ENCODE measurements at regions not wholly inside any gene's neighbourhood (a gene's known extent, or its start where the extent isn't known, plus 50 kb on each side); places are given as distances from the start of the nearest gene placed in this dataset.

- TF ChIP-seq, protein P1, sequence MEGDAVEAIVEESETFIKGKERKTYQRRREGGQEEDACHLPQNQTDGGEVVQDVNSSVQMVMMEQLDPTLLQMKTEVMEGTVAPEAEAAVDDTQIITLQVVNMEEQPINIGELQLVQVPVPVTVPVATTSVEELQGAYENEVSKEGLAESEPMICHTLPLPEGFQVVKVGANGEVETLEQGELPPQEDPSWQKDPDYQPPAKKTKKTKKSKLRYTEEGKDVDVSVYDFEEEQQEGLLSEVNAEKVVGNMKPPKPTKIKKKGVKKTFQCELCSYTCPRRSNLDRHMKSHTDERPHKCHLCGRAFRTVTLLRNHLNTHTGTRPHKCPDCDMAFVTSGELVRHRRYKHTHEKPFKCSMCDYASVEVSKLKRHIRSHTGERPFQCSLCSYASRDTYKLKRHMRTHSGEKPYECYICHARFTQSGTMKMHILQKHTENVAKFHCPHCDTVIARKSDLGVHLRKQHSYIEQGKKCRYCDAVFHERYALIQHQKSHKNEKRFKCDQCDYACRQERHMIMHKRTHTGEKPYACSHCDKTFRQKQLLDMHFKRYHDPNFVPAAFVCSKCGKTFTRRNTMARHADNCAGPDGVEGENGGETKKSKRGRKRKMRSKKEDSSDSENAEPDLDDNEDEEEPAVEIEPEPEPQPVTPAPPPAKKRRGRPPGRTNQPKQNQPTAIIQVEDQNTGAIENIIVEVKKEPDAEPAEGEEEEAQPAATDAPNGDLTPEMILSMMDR (conservative IDR thresholded peaks at IDR 0.05; ENCODE audit: control insufficient read depth, insufficient read depth, low read depth, low read length): no peak
- no peak for DNase-seq (ENCODE audit: low read depth)
Observed at GRCh38 chr2:60033325-60033724, 520.1 kb downstream of the BCL11A start.

DNA sequence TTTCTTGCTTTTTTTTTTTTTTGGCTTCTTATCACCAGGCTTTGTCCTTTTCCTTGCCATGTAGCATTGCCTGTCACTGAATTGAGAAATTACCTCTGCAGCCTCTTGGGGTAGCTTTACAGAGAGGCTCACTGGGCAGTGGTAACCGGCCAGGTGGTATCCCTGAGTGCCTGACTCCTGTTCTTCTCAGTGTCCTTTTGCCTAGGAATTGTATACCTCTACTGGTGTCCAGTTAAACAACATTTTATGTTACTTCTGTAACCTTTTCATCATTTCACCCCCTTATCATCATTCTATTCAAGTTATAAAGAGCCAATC is 523.9 kb downstream of the BCL11A start:
- H3K4me3 ChIP-seq (ENCODE audit: control insufficient read depth, low read depth, low read length): no peak overlapping the region
- no peak for DNase-seq (ENCODE audit: low read depth)
- TF ChIP-seq, protein P1 (conservative IDR thresholded peaks at IDR 0.05; ENCODE audit: control insufficient read depth, insufficient read depth, low read depth, low read length): no peak

More at GRCh38 chr2:60033325-60033724, 520.1 kb downstream of the BCL11A start:
- H3K4me3 ChIP-seq (ENCODE audit: control insufficient read depth, low read depth, low read length): no peak overlapping the region

DNA sequence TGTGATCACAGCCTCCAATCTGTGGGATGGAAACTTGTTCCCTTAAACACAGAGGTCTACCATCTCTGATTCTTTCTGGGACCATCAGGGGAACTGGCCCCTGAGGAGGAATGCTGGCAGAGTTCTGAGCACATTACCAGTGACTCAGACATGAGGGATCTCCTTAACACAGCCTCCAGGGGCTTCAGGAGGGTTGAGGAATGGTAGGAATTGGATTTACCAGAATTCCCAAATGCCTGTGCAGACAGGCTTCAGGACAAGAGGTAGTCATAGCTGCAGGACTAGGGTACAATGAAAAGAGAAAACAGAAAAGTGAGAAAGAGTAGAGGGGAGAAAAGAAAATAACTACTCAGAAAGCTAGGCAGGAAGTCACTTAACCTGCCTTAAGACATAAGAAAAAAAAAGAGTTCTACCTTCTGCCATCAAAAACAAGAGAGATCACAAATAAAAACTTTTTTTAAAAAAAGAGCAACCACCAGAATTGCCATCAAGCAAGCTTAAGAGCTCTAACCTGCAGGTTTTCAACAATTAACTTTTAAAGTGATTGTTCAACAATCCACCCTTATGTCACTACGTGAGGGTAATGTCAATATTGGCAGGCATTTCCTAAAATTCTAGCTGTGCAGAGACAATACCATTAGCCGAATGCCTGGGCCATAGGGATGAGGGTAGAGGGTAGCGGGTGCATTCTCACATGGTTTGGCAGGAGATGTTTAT is 524.4 kb downstream of the BCL11A start:
- no peak overlapping the region for H3K4me3 ChIP-seq (ENCODE audit: control insufficient read depth, low read depth, low read length)
- no peak for DNase-seq (ENCODE audit: low read depth)
- TF ChIP-seq, protein P1 (conservative IDR thresholded peaks at IDR 0.05; ENCODE audit: control insufficient read depth, insufficient read depth, low read depth, low read length): no peak

- TF ChIP-seq, protein P1 (conservative IDR thresholded peaks at IDR 0.05; ENCODE audit: control insufficient read depth, insufficient read depth, low read depth, low read length): no peak
- H3K4me3 ChIP-seq (ENCODE audit: control insufficient read depth, low read depth, low read length): no peak overlapping the region
- DNase-seq (ENCODE audit: low read depth): no peak
Observed at GRCh38 chr2:60025496-60025895, 528.0 kb downstream of the BCL11A start.

DNA sequence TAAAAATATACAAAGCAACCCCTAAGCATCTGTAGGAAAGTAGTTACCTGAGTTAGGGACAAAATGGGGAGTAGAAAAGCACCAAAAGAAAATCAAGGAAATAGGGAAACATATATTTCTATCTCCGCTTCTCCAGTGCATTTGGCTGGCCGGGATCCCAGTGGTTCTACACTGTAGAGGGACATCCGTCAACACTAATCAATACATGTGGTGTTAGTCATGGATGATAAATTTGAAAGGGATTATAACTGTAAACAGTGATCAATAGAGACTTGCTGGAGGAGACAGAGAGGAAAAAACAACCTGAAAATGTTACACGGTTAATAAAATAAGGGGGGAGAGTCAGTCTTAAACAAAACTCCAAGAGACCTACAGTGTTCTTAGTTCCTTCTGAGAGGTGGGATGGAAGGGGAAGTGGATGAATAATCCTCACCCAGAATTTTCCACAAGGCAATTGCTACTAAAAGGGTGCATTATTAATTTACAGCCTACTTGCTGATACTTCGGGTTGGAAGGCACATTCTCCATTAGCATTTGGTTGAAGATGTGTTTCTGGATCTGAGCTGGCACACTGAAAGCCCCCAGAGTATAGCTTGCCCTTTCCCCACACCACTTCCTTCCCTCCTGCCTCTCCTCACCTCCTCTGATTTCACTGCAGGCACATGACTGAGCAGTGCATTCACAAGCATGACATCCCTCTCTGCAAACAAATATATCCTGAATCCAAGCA is 530.0 kb downstream of the BCL11A start:
- TF ChIP-seq, protein P1 (conservative IDR thresholded peaks at IDR 0.05; ENCODE audit: control insufficient read depth, insufficient read depth, low read depth, low read length): no peak
- DNase-seq (ENCODE audit: low read depth): no peak
- H3K4me3 ChIP-seq (ENCODE audit: control insufficient read depth, low read depth, low read length): no peak overlapping the region

- H3K4me3 ChIP-seq (ENCODE audit: control insufficient read depth, low read depth, low read length): no peak overlapping the region
- no peak for DNase-seq (ENCODE audit: low read depth)
- TF ChIP-seq, protein P1 (conservative IDR thresholded peaks at IDR 0.05; ENCODE audit: control insufficient read depth, insufficient read depth, low read depth, low read length): no peak
Observed at GRCh38 chr2:60007671-60008070, 545.8 kb downstream of the BCL11A start.
